Adrenal gland (tissue), 9 donors: ENCODE measurements at regions not wholly inside any gene's neighbourhood (a gene's known extent, or its start where the extent isn't known, plus 50 kb on each side); places are given as distances from the start of the nearest gene placed in this dataset.
A peak's percentile ranks its signal among the peaks of the same experiment; 100 is the strongest.

Experiments used
- DNase-seq, 7 donors: peaks; one replicate each; pipeline ENCODE4 v3.0.0-alpha.2; 2019 to 2020
- H3K27ac ChIP-seq, 5 donors: fragments of 200-600 bp; sonication (generic) in 4 of 5; 1 replicate in 3 of 5; 2 replicates in 2 of 5; pipeline versions ENCODE4 v1.5.1 to v1.8.0; 2016 to 2020; ENCODE audit warnings: mild to moderate bottlenecking in 1 of 5
- H3K27me3 ChIP-seq: fragments of 200-600 bp; 2 replicates; pipeline ENCODE4 v1.8.0; 2021
- H3K36me3 ChIP-seq, 2 donors: fragments of 200-600 bp; replicated peaks in 1 of 2; 1 replicate in 1 of 2; 2 replicates in 1 of 2; pipeline versions ENCODE4 v1.5.1 to v1.8.0; 2018 to 2022
- H3K4me1 ChIP-seq, 2 donors: fragments of 200-600 bp; replicated peaks in 1 of 2; 1 replicate in 1 of 2; 2 replicates in 1 of 2; pipeline versions ENCODE4 v1.5.1 to v1.8.0; 2018 to 2021
- H3K4me3 ChIP-seq, 4 donors: fragments of 200-600 bp; sonication (generic) in 3 of 4; one replicate each; pipeline ENCODE4 v1.5.1; 2016 to 2018
- H3K9me3 ChIP-seq, 3 donors: fragments of 200-600 bp; sonication (generic) in 1 of 3; replicated peaks in 1 of 3; 1 replicate in 2 of 3; 2 replicates in 1 of 3; pipeline versions ENCODE4 v1.5.1 to v1.8.0; 2016 to 2021
- CTCF ChIP-seq, 6 experiments: fragments of 450-650 bp in 4 of 6; fragments of 200-600 bp in 2 of 6; sonication (generic) in 1 of 6; IDR thresholded peaks; 1 replicate in 5 of 6; 2 replicates in 1 of 6; pipeline versions ENCODE4 v1.5.1 to v1.8.0; 2016 to 2021; ENCODE audit warnings: antibody characterized with exemption in 6 of 6, mild to moderate bottlenecking in 2 of 6, moderate library complexity in 1 of 6
- POLR2A ChIP-seq, 2 donors: fragments of 450-650 bp; IDR thresholded peaks; one replicate each; pipeline ENCODE4 v1.6.1; 2017; ENCODE audit warnings: antibody characterized with exemption in 2 of 2, mild to moderate bottlenecking in 2 of 2, moderate library complexity in 1 of 2
- WGBS, 4 donors: extraction: QIAGEN DNeasy Blood & Tissue Kit in 2 of 4; methylation state at CpG; one replicate each; pipeline versions ENCODE4 v1.1.5 to v1.1.7; 2013 to 2017; 5-methylcytosine and 5-hydroxymethylcytosine counted together
- intact Hi-C, 2 donors: fragments of 100-400 bp; cut with DNase I; formaldehyde crosslinking; loops; one replicate each; pipeline versions ENCODE4 v1.14.1 to v1.15.0; 2022 to 2023
- donor health status: healthy with polysubstance abuse.
- donor health status: Bipolar disorder and iron deficiency.
- donor health status: DM: yes; HTN: yes; CAD: no.
- donor health status: DM: no; HTN: no; CAD: no.
- donor health status: DM: no; HTN: no; CAD: no.

- DNase-seq: no peak
- intact Hi-C loops: no loop called here
- Histone ChIP-seq H3K27me3 (no peaks in the 10 kb centered on the region), H3K9me3 (no peaks in the 10 kb centered on the region), H3K4me1 (peaks cover 0 to 14% of the 10 kb centered on the region in 2 donors), H3K4me3 (no peak overlapping the region), H3K27ac (no peak overlapping the region), H3K36me3 (no peaks in the 10 kb centered on the region)
- no peak for TF ChIP-seq CTCF (IDR thresholded peaks at IDR 0.05)
- TF ChIP-seq POLR2A (IDR thresholded peaks at IDR 0.05): no peak
- WGBS, 4 donors: 77 to 86% (median 84%) methylated on average over 4 of the region's 4 CpGs
These were observed 72.1 kb upstream of the BMAL1 start for GRCh38 chr11:13205486-13205885.

- no peak for DNase-seq
- TF ChIP-seq CTCF (IDR thresholded peaks at IDR 0.05): no peak
- no peak for TF ChIP-seq POLR2A (IDR thresholded peaks at IDR 0.05)
- H3K4me3 ChIP-seq: no peak overlapping the region
- intact Hi-C loops: no loop called here
- H3K4me1 ChIP-seq: peaks cover 0 to 14% of the 10 kb centered on the region in 2 donors
- H3K36me3 ChIP-seq: no peaks in the 10 kb centered on the region
- no peaks in the 10 kb centered on the region for H3K27me3 ChIP-seq
- WGBS, 4 donors: 64 to 95% (median 71%) methylated on average over 6 of the region's 6 CpGs
- no peaks in the 10 kb centered on the region for H3K9me3 ChIP-seq
- no peak overlapping the region for H3K27ac ChIP-seq
These were observed 71.4 kb upstream of the BMAL1 start for GRCh38 chr11:13206086-13206640.

GRCh38 chr11:13207270-13207664 is 70.3 kb upstream of the BMAL1 start:
- no peaks in the 10 kb centered on the region for H3K9me3 ChIP-seq
- peaks cover 0 to 14% of the 10 kb centered on the region in 2 donors for H3K4me1 ChIP-seq
- no peaks in the 10 kb centered on the region for H3K27me3 ChIP-seq
- intact Hi-C loops: no loop called here
- H3K27ac ChIP-seq: peak overlapping the region in 2 of 5 donors; percentile 73 to 82
- H3K4me3 ChIP-seq: peak overlapping the region in 2 of 4 donors; percentile 24 to 58
- no peaks in the 10 kb centered on the region for H3K36me3 ChIP-seq
- 71 to 81% (median 75%) methylated on average over 3 of the region's 3 CpGs for WGBS, 4 donors
- no peak for DNase-seq
- no peak for TF ChIP-seq CTCF (IDR thresholded peaks at IDR 0.05)
- no peak for TF ChIP-seq POLR2A (IDR thresholded peaks at IDR 0.05)

GRCh38 chr11:13207665-13208594 is 69.7 kb upstream of the BMAL1 start:
- Histone ChIP-seq H3K4me1 (peaks cover 0 to 14% of the 10 kb centered on the region in 2 donors), H3K4me3 (peak overlapping the region in 3 of 4 donors; percentile 24 to 58 (median 29)), H3K27ac (peak overlapping the region; percentile 25 to 82 (median 59)), H3K27me3 (no peaks in the 10 kb centered on the region), H3K9me3 (no peaks in the 10 kb centered on the region), H3K36me3 (no peaks in the 10 kb centered on the region)
- WGBS, 4 donors: 15 to 28% (median 17%) methylated on average over 16 of the region's 16 CpGs
- intact Hi-C loops: no loop called here
- TF ChIP-seq CTCF (IDR thresholded peaks at IDR 0.05) (no peak), POLR2A (IDR thresholded peaks at IDR 0.05) (peak in 1 of 2 donors; percentile 5)
- peak in 6 of 7 donors; percentile 40 to 62 (median 43) for DNase-seq
